GM12891 (cell line): ENCODE measurements at regions not wholly inside any gene's neighbourhood (a gene's known extent, or its start where the extent isn't known, plus 50 kb on each side); places are given as distances from the start of the nearest gene placed in this dataset.

Source experiments
- PAX5 ChIP-seq: IDR thresholded peaks from 2 replicates; pipeline ENCODE4 v1.6.1; 2011; ENCODE audit warnings: low read length, moderate library complexity, mild to moderate bottlenecking; ENCODE audit not compliant: insufficient read depth, severe bottlenecking
- POLR2A ChIP-seq: IDR thresholded peaks from 2 replicates; pipeline ENCODE4 v1.6.1; 2011; ENCODE audit warnings: low read depth, low read length, control low read depth
- POLR2AphosphoS5 ChIP-seq: IDR thresholded peaks from 2 replicates; pipeline ENCODE4 v1.6.1; 2011; ENCODE audit warnings: low read depth, low read length, control low read depth
- SPI1 ChIP-seq: IDR thresholded peaks from 2 replicates; pipeline ENCODE4 v1.6.1; 2011; ENCODE audit warnings: low read depth, low read length, control low read depth
- TAF1 ChIP-seq: IDR thresholded peaks from 2 replicates; pipeline ENCODE4 v1.6.1; 2011; ENCODE audit warnings: low read depth, low read length, control low read depth

DNA sequence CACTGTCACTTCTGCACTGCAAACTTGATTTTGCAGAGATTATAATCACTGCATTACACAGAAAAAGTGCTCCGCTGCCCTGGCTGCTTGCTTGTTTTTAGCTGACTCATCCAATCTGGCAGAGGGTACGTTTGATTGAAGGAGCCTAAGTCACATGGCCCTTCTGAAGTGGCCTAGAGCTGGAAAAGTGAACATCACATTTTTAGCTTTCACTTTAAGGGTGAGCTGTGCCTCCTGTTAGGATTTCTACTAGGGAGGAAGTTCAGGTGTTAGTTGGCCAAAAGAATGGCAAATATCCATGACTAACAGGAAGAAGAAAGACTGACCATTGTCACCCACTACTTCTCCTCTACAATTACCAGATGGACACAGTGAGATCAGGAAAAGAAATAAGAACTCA is 889.1 kb upstream of the MAP3K7 start:
- no peak for TF ChIP-seq TAF1
- no peak for TF ChIP-seq POLR2A
- no peak for TF ChIP-seq POLR2AphosphoS5
- TF ChIP-seq SPI1: peak; percentile 37; the same call in 1 of the 2 replicates
- TF ChIP-seq PAX5: no peak
